Suprapubic skin (tissue), 4 donors: ENCODE measurements at regions not wholly inside any gene's neighbourhood (a gene's known extent, or its start where the extent isn't known, plus 50 kb on each side); places are given as distances from the start of the nearest gene placed in this dataset.

Experiments used
- DNase-seq, 2 donors: peaks; one replicate each; pipeline ENCODE4 v3.0.0-alpha.2; 2019; ENCODE audit warnings: low spot score in 2 of 2
- H3K27ac ChIP-seq: fragments of 200-600 bp; sonication (generic); one replicate; pipeline ENCODE4 v1.5.1; 2019
- H3K27me3 ChIP-seq: fragments of 200-600 bp; sonication (generic); one replicate; pipeline ENCODE4 v1.5.1; 2019
- H3K36me3 ChIP-seq: fragments of 200-600 bp; sonication (generic); one replicate; pipeline ENCODE4 v1.5.1; 2019
- H3K4me1 ChIP-seq: fragments of 200-600 bp; sonication (generic); one replicate; pipeline ENCODE4 v1.5.1; 2019
- H3K4me3 ChIP-seq: fragments of 200-600 bp; sonication (generic); one replicate; pipeline ENCODE4 v1.5.1; 2019; ENCODE audit warnings: mild to moderate bottlenecking
- H3K9me3 ChIP-seq: fragments of 200-600 bp; sonication (generic); one replicate; pipeline ENCODE4 v1.5.1; 2019
- EP300 ChIP-seq: sonication (generic); formaldehyde crosslinking; IDR thresholded peaks from one replicate; pipeline ENCODE4 v1.6.1; 2017; ENCODE audit warnings: antibody characterized with exemption
- POLR2A ChIP-seq, 2 donors: fragments of 450-650 bp; IDR thresholded peaks; one replicate each; pipeline ENCODE4 v1.6.1; 2017; ENCODE audit warnings: antibody characterized with exemption in 2 of 2, mild to moderate bottlenecking in 2 of 2, moderate library complexity in 2 of 2
- POLR2AphosphoS5 ChIP-seq, 3 donors: sonication (generic); formaldehyde crosslinking; IDR thresholded peaks; one replicate each; pipeline ENCODE4 v1.6.1; 2017; ENCODE audit warnings: antibody characterized with exemption in 3 of 3
- WGBS: methylation state at CpG from one replicate; pipeline ENCODE4 v1.1.5; 2018; 5-methylcytosine and 5-hydroxymethylcytosine counted together
- TF ChIP-seq, protein P1 (sequence below), 2 donors: fragments of 200-600 bp in 1 of 2; fragments of 450-650 bp in 1 of 2; sonication (generic) in 1 of 2; IDR thresholded peaks; one replicate each; pipeline ENCODE4 v1.5.1; 2016 to 2019; ENCODE audit warnings: antibody characterized with exemption in 2 of 2, mild to moderate bottlenecking in 1 of 2, moderate library complexity in 1 of 2

- Histone ChIP-seq H3K9me3 (no peaks in the 10 kb centered on the region), H3K36me3 (no peaks in the 10 kb centered on the region), H3K4me3 (no peak overlapping the region), H3K27me3 (peaks cover 7% of the 10 kb centered on the region), H3K27ac (no peak overlapping the region), H3K4me1 (no peaks in the 10 kb centered on the region)
- no peak for DNase-seq
- 95% methylated on average over 3 of the region's 3 CpGs for WGBS
- TF ChIP-seq EP300 (no peak), POLR2AphosphoS5 (IDR thresholded peaks at IDR 0.05) (no peak), POLR2A (IDR thresholded peaks at IDR 0.05) (no peak)
- TF ChIP-seq, protein P1, sequence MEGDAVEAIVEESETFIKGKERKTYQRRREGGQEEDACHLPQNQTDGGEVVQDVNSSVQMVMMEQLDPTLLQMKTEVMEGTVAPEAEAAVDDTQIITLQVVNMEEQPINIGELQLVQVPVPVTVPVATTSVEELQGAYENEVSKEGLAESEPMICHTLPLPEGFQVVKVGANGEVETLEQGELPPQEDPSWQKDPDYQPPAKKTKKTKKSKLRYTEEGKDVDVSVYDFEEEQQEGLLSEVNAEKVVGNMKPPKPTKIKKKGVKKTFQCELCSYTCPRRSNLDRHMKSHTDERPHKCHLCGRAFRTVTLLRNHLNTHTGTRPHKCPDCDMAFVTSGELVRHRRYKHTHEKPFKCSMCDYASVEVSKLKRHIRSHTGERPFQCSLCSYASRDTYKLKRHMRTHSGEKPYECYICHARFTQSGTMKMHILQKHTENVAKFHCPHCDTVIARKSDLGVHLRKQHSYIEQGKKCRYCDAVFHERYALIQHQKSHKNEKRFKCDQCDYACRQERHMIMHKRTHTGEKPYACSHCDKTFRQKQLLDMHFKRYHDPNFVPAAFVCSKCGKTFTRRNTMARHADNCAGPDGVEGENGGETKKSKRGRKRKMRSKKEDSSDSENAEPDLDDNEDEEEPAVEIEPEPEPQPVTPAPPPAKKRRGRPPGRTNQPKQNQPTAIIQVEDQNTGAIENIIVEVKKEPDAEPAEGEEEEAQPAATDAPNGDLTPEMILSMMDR (IDR thresholded peaks at IDR 0.05) = no peak
These were observed 99.4 kb upstream of the PKDCC start for GRCh38 chr2:41948397-41948763.

- peaks cover 7% of the 10 kb centered on the region for H3K27me3 ChIP-seq
- no peak for DNase-seq
- H3K4me1 ChIP-seq = no peaks in the 10 kb centered on the region
- WGBS = 81% methylated on average over 7 of the region's 7 CpGs
- H3K9me3 ChIP-seq = no peaks in the 10 kb centered on the region
- H3K36me3 ChIP-seq = no peaks in the 10 kb centered on the region
- H3K27ac ChIP-seq = no peak overlapping the region
- H3K4me3 ChIP-seq = no peak overlapping the region
- TF ChIP-seq POLR2A (IDR thresholded peaks at IDR 0.05) = no peak
- TF ChIP-seq, protein P1 (IDR thresholded peaks at IDR 0.05) = no peak
- no peak for TF ChIP-seq EP300
- TF ChIP-seq POLR2AphosphoS5 (IDR thresholded peaks at IDR 0.05) = no peak
These were observed 98.5 kb upstream of the PKDCC start for GRCh38 chr2:41949091-41949882.

DNA sequence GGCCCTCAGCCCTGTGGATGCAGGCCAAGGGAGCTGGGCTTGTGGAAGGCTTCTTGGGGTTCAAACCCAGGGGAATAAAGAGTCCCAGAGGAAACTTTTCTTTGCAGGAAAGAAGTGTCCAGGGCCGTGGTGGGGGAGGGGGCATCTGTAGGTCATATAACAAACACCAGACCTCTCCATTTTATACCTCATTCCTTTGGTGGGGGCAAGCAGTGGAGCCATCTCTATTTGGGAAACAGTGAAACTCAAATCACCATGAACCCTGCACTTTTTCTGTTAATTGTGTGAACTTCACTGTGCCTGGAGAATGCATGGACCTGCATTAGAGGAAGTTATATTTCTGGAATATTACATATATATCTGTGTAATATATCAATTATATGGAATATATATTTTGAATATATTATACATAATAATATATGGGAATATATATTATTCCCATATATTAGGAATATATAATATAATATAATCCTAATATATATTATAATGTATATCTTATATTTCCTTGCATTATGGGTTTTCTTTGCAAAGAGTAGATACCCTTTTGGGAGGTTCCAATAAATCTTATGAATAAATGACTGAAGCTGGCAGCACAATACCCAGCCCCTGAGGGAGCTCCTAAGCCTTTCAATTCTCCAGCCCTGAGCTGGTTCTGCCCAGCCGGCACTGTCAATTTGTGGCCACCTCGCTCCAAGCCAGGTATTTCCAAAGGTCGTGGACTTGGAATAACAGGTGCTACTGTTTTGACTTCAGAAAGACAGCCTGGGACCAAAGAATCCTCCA, 97.7 kb upstream of the PKDCC start:
- TF ChIP-seq EP300 (no peak), POLR2AphosphoS5 (IDR thresholded peaks at IDR 0.05) (no peak)
- H3K4me3 ChIP-seq = no peak overlapping the region
- DNase-seq = no peak
- no peaks in the 10 kb centered on the region for H3K9me3 ChIP-seq
- H3K36me3 ChIP-seq = no peaks in the 10 kb centered on the region
- WGBS = 83% methylated on average over 4 of the region's 4 CpGs
- peaks cover 7% of the 10 kb centered on the region for H3K27me3 ChIP-seq
- H3K4me1 ChIP-seq = no peaks in the 10 kb centered on the region
- no peak overlapping the region for H3K27ac ChIP-seq

DNA sequence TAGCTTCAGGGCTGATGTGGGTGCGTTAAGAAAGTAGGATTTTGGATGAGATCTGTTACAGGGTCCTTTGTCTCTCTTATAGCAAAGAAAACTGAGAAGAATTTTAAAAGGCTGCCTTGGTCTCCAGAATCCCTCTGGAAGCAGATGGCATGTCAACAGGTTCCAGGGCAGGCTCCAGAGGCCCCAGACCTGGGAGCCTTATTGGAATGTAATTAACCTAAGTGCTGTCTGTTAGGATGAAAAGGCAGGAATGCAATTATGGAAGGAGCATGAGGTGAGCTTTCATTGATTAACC, 97.2 kb upstream of the PKDCC start:
- WGBS = 77% methylated on average over 1 of the region's 1 CpG
- H3K27ac ChIP-seq = no peak overlapping the region
- H3K4me3 ChIP-seq = no peak overlapping the region
- DNase-seq = no peak
- no peaks in the 10 kb centered on the region for H3K36me3 ChIP-seq
- H3K4me1 ChIP-seq = no peaks in the 10 kb centered on the region
- H3K9me3 ChIP-seq = no peaks in the 10 kb centered on the region
- TF ChIP-seq EP300 (no peak), POLR2AphosphoS5 (IDR thresholded peaks at IDR 0.05) (no peak), POLR2A (IDR thresholded peaks at IDR 0.05) (no peak)
- TF ChIP-seq, protein P1 (IDR thresholded peaks at IDR 0.05) = no peak
- H3K27me3 ChIP-seq = peaks cover 7% of the 10 kb centered on the region

- no peak for DNase-seq
- Histone ChIP-seq H3K9me3 (no peaks in the 10 kb centered on the region), H3K27me3 (no peaks in the 10 kb centered on the region), H3K36me3 (no peaks in the 10 kb centered on the region), H3K4me1 (no peaks in the 10 kb centered on the region), H3K27ac (no peak overlapping the region), H3K4me3 (no peak overlapping the region)
- 86% methylated on average over 13 of the region's 16 CpGs for WGBS
- no peak for TF ChIP-seq POLR2AphosphoS5 (IDR thresholded peaks at IDR 0.05)
- TF ChIP-seq POLR2A (IDR thresholded peaks at IDR 0.05) = no peak
- TF ChIP-seq EP300 = no peak
- TF ChIP-seq, protein P1 (IDR thresholded peaks at IDR 0.05) = no peak
These were observed 93.2 kb upstream of the PKDCC start for GRCh38 chr2:41954304-41955291.
